B cell (primary cell): ENCODE measurements at regions not wholly inside any gene's neighbourhood (a gene's known extent, or its start where the extent isn't known, plus 50 kb on each side); places are given as distances from the start of the nearest gene placed in this dataset.

Source experiments
- EZH2 ChIP-seq: IDR thresholded peaks from 2 replicates; pipeline ENCODE4 v1.6.1; 2012; ENCODE audit warnings: borderline replicate concordance, low read depth, mild to moderate bottlenecking, moderate library complexity, low read length; ENCODE audit not compliant: insufficient read depth, poor library complexity, severe bottlenecking
- TF ChIP-seq, protein P1 (sequence below): fragments of 200-600 bp; IDR thresholded peaks from one replicate; pipeline ENCODE4 v1.8.0; 2022; ENCODE audit warnings: antibody characterized with exemption, mild to moderate bottlenecking

GRCh38 chr7:36100226-36100625, 52.8 kb upstream of the EEPD1 start:
- TF ChIP-seq, protein P1, sequence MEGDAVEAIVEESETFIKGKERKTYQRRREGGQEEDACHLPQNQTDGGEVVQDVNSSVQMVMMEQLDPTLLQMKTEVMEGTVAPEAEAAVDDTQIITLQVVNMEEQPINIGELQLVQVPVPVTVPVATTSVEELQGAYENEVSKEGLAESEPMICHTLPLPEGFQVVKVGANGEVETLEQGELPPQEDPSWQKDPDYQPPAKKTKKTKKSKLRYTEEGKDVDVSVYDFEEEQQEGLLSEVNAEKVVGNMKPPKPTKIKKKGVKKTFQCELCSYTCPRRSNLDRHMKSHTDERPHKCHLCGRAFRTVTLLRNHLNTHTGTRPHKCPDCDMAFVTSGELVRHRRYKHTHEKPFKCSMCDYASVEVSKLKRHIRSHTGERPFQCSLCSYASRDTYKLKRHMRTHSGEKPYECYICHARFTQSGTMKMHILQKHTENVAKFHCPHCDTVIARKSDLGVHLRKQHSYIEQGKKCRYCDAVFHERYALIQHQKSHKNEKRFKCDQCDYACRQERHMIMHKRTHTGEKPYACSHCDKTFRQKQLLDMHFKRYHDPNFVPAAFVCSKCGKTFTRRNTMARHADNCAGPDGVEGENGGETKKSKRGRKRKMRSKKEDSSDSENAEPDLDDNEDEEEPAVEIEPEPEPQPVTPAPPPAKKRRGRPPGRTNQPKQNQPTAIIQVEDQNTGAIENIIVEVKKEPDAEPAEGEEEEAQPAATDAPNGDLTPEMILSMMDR, result no peak
- no peak for TF ChIP-seq EZH2
